HG03039 (cell line): ENCODE measurements at regions not wholly inside any gene's neighbourhood (a gene's known extent, or its start where the extent isn't known, plus 50 kb on each side); places are given as distances from the start of the nearest gene placed in this dataset.
"Not testable (repeated sequence)": the region's sequence is repeated elsewhere in the genome, so short reads cannot be mapped to it uniquely, and the experiment has no call there.

Experiments used
- ATAC-seq: cut with Tn5 transposase; IDR thresholded peaks from one replicate; pipeline ENCODE4 v1.9.1; 2021; ENCODE audit warnings: mild to moderate bottlenecking, moderate library complexity; ENCODE audit not compliant: unreplicated experiment

GRCh38 chr4:11069083-11069482 lies 359.6 kb downstream of the HS3ST1 start:
- ATAC-seq: no peak

DNA sequence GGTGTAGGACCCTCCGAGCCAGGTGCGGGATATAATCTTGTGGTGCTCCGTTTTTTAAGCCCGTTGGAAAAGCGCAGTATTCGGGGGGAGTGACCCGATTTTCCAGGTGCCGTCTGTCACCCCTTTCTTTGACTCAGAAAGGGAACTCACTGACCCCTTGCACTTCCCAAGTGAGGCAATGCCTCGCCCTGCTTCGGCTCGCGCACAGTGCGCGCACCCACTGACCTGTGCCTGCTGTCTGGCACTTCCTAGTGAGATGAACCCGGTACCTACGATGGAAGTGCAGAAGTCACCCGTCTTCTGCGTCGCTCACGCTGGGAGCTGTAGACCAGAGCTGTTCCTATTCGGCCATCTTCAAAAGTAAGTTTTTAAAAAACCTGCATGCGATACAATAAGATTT lies 362.1 kb downstream of the HS3ST1 start:
- not testable (repeated sequence) for ATAC-seq

DNA sequence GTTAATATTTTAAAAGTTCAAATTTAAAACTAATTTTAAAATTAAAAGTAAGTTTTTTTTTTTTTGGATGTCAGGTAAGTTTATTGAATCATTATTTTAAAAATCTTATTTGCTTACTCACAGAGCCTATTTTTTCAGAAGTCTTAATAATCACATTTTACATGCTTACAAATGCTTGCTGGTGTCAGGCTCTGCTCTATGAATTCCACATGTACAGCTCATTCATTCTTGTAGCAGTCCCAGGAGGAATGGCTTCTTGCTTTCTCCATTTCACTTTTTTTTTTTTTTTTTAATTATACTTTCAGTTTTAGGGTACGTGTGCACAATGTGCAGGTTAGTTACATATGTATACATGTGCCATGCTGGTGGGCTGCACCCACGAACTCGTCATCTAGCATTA lies 368.1 kb downstream of the HS3ST1 start:
- ATAC-seq: not testable (repeated sequence)

DNA sequence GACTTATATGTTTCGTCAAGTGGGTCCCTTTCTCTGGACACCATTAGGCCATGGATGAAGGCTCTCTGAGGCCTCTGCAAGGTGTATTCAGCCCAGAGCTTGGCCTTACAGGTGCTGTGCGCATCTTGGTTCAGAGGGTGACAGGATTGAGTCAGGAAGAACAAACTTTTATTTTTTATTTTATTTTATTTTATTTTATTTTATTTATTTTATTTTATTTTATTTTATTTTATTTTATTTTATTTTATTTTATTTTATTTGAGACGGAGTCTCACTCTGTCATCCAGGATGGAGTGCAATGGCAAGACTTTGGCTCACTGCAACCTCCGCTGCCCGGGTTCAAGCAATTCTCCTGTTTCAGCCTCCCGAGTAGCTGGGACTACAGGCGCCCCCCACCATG lies 370.4 kb upstream of the CLNK start:
- not testable (repeated sequence) for ATAC-seq

GRCh38 chr4:11053601-11054220 lies 369.1 kb upstream of the CLNK start:
- no peak for ATAC-seq

- no peak for ATAC-seq
Observed at GRCh38 chr4:11051181-11051580, 366.6 kb upstream of the CLNK start.

- ATAC-seq: no peak
Observed at GRCh38 chr4:11050766-11051165, 366.2 kb upstream of the CLNK start.

DNA sequence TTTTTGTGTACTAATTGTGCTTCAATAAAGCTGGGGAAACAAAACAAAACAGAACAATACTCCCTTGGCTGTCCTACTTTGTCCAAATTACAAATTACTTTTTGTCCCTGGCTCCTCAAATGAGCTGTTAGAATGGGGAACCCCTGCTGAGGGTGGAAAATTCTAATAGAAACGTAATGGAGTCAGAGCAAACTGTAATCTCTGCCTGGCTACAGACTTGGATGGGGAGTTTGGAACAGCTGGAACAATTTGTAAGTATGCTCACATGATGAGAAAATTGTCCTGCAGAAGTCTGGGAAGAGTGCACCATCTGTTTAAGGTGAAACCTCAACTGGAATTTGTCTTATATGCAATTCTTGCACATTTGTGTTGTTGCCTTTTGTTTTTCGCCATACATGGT lies 364.4 kb upstream of the CLNK start:
- no peak for ATAC-seq

- no peak for ATAC-seq
Observed at GRCh38 chr4:11042760-11043159, 358.2 kb upstream of the CLNK start.

GRCh38 chr4:11039634-11040131 lies 355.1 kb upstream of the CLNK start:
- ATAC-seq: no peak

DNA sequence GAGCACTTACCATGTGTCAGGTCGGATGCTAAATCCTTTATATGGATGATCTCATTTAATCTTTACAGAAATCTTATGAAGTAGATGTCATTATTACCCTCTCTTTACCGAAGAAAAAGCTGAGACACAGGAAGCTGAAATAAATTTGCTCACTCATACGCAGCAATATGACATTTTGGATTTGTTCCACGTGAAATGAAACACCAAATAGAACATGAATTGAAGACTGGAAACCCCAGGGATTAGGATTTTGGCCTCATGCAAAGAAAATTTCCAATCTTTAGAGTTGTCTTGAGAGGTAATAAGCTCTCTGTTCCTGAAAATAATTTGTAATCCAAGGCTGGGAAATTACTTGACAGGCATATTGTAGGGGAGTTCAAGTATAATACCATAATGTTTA lies 354.4 kb upstream of the CLNK start:
- ATAC-seq: no peak

- no peak for ATAC-seq
Observed at GRCh38 chr4:11037637-11038036, 353.1 kb upstream of the CLNK start.

- no peak for ATAC-seq
Observed at GRCh38 chr4:11028334-11028733, 343.8 kb upstream of the CLNK start.

- ATAC-seq: no peak
Observed at GRCh38 chr4:11021333-11021732, 336.8 kb upstream of the CLNK start.

DNA sequence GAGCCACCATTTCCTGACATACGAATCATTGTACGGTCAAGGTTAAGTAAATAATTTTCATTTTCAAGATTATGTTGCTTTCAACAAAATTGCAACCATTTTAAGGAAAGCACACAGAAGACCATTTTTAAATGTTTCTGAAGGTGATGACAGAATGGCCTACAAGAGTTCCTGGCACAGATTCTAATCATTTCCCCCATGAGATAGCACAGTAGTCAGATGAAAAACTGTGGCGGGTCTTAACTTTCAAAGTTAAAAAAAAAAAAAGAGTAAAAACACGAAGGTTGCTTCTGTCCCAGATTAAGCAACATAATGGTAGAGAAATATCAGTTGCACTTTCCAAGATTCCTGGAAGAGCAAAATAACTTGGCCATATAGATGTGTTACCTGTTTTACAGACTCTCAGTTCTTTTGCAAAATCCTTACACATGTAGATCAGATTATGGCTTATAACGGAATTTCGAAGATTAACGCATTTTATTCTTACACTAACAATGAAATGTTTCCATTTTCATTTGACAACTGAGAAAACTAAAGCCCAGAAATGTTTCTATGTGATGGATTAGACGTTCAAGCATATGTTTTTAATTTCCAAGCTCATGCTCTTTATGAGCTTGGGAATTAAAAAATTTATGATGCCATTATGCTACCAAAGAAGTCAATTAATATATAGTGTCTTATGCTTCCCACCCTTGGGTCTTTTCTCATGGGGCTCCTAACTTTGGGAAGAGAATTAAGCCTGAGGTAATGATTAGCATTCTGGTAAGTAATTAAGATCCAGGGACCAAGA lies 335.1 kb upstream of the CLNK start:
- ATAC-seq: no peak

DNA sequence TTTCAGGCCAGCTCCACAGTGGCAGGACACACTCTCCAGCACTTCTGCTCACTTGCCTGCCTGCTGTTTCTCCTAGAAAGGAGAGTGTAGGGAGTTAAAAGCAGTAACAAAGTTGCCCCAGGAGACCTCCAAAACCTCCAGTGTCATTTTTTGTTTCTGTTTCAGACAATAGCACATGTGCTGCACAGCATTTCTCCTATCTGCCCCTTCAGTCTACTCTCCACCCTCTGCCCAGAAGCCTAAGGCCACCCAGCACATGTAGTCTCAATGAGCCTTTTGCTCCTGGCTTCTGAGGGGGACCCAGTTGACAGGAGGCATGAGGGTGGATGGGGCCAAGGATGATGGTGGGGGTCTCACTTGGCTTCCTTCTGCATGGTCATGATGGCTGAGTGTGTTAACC lies 329.6 kb upstream of the CLNK start:
- no peak for ATAC-seq

- no peak for ATAC-seq
Observed at GRCh38 chr4:11013094-11013664, 328.6 kb upstream of the CLNK start.

GRCh38 chr4:11011249-11011648 lies 326.7 kb upstream of the CLNK start:
- no peak for ATAC-seq

DNA sequence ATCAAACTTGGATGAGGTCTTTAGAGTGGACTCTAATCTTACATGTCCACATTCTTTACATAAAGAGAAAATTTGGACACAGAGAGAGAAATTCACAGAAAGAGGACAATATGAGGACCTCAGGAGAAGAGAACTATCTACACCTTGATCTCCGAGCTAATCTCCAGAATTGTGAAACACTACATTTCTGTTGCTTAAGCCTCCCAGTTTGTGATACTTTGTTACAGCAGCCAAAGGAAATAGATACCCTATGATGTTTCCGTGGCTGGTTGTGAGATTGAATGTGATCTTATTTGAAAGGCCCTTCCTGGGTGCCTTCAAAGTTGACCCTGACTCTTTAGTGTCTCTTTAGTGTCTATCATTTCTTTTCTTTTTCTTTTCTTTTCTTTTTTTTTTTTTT lies 326.1 kb upstream of the CLNK start:
- no peak for ATAC-seq

DNA sequence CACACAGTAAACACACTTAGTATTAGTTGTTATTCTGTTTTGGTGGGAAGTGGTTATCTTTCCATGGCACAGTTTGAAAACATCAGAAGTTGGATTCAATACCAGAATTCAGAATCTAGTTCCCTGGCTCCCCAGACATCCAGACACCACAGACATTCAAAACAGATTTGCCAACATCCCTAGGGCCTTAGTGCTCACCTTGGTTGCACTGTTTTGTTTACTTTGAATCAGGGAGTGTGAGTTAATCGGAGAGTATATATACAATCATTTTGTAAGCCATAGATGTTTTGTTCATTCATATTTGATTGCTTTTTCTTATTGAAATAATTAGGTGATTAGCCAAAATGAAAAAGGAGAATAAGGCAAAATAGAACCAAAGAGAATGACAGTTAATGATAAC lies 324.7 kb upstream of the CLNK start:
- no peak for ATAC-seq

- ATAC-seq: no peak
Observed at GRCh38 chr4:11005300-11005699, 320.7 kb upstream of the CLNK start.

- ATAC-seq: no peak
Observed at GRCh38 chr4:11004818-11005217, 320.2 kb upstream of the CLNK start.
